Panc1 (cell line): ENCODE measurements at regions not wholly inside any gene's neighbourhood (a gene's known extent, or its start where the extent isn't known, plus 50 kb on each side); places are given as distances from the start of the nearest gene placed in this dataset.

Source experiments
- CTCF ChIP-seq: fragments of 450-650 bp; IDR thresholded peaks from 2 replicates; pipeline ENCODE4 v1.5.1; 2017; ENCODE audit warnings: mild to moderate bottlenecking
- TCF7L2 ChIP-seq: IDR thresholded peaks from 2 replicates; pipeline ENCODE4 v1.6.1; 2011; ENCODE audit warnings: mild to moderate bottlenecking, low read depth, low read length, inconsistent platforms

- TF ChIP-seq CTCF = no peak
- TF ChIP-seq TCF7L2 = no peak
Measured at GRCh38 chr16:13344001-13344400, 442.6 kb downstream of the SHISA9 start.
